Neural cell (in vitro differentiated cells): ENCODE measurements at regions not wholly inside any gene's neighbourhood (a gene's known extent, or its start where the extent isn't known, plus 50 kb on each side); places are given as distances from the start of the nearest gene placed in this dataset.

Experiments used
- CTCF ChIP-seq: fragments of 450-650 bp; IDR thresholded peaks from 2 replicates; pipeline ENCODE4 v1.5.1; 2014; ENCODE audit warnings: antibody characterized with exemption, mild to moderate bottlenecking, moderate library complexity; ENCODE audit not compliant: poor library complexity, severe bottlenecking
- EP300 ChIP-seq: fragments of 450-650 bp; conservative IDR thresholded peaks from 2 replicates; pipeline ENCODE4 v1.6.1; 2014; ENCODE audit warnings: antibody characterized with exemption, mild to moderate bottlenecking, moderate library complexity; ENCODE audit not compliant: poor library complexity, severe bottlenecking
- EZH2 ChIP-seq: fragments of 200-600, 300-800 bp; shearing (Covaris generic), sonication (generic); IDR thresholded peaks from 2 replicates; pipeline ENCODE4 v1.6.1; 2014; ENCODE audit warnings: antibody characterized with exemption, low read length, borderline replicate concordance, mild to moderate bottlenecking; ENCODE audit not compliant: insufficient read depth, poor library complexity, severe bottlenecking
- POLR2AphosphoS5 ChIP-seq: IDR thresholded peaks from 2 replicates; pipeline ENCODE4 v1.6.1; 2012
- RAD21 ChIP-seq: fragments of 450-650 bp; conservative IDR thresholded peaks from 2 replicates; pipeline ENCODE4 v1.6.1; 2014; ENCODE audit warnings: antibody characterized with exemption, mild to moderate bottlenecking, moderate library complexity
- REST ChIP-seq: IDR thresholded peaks from 2 replicates; pipeline ENCODE4 v1.6.1; 2012; ENCODE audit warnings: borderline replicate concordance
- SMC3 ChIP-seq: fragments of 450-650 bp; conservative IDR thresholded peaks from 2 replicates; pipeline ENCODE4 v1.6.1; 2014; ENCODE audit warnings: antibody characterized with exemption, mild to moderate bottlenecking, moderate library complexity; ENCODE audit not compliant: poor library complexity

- TF ChIP-seq REST (no peak), CTCF (no peak), EZH2 (no peak), RAD21 (no peak), SMC3 (no peak), EP300 (no peak), POLR2AphosphoS5 (no peak)
Measured at GRCh38 chr6:105569706-105570105, 166.8 kb upstream of the PREP start.
